Liver (tissue), 3 donors: ENCODE measurements at regions not wholly inside any gene's neighbourhood (a gene's known extent, or its start where the extent isn't known, plus 50 kb on each side); places are given as distances from the start of the nearest gene placed in this dataset.

ENCODE experiments used
- ATF3 ChIP-seq: IDR thresholded peaks from 2 replicates; pipeline ENCODE4 v1.6.1; 2016; ENCODE audit warnings: antibody characterized with exemption
- CTCF ChIP-seq: fragments of 150-350 bp; IDR thresholded peaks from 2 replicates; pipeline ENCODE4 v1.5.1; 2017; ENCODE audit warnings: improper control_type of control experiment, low read depth, low read length; ENCODE audit not compliant: missing input control
- EGR1 ChIP-seq, 2 donors: IDR thresholded peaks; 2 replicates each; pipeline ENCODE4 v1.6.1; 2016 to 2018; ENCODE audit warnings: antibody characterized with exemption in 2 of 2, low read depth in 2 of 2
- GABPA ChIP-seq, 2 donors: IDR thresholded peaks in 1 of 2; conservative IDR thresholded peaks in 1 of 2; 2 replicates each; pipeline ENCODE4 v1.6.1; 2016; ENCODE audit warnings: antibody characterized with exemption in 2 of 2, mild to moderate bottlenecking in 1 of 2, moderate library complexity in 1 of 2
- JUND ChIP-seq, 2 donors: IDR thresholded peaks; 2 replicates each; pipeline ENCODE4 v1.6.1; 2016; ENCODE audit warnings: antibody characterized with exemption in 2 of 2
- MAX ChIP-seq: IDR thresholded peaks from 2 replicates; pipeline ENCODE4 v1.6.1; 2016; ENCODE audit warnings: antibody characterized with exemption
- REST ChIP-seq: IDR thresholded peaks from 2 replicates; pipeline ENCODE4 v1.6.1; 2016; ENCODE audit warnings: antibody characterized with exemption, mild to moderate bottlenecking
- RXRA ChIP-seq, 2 donors: IDR thresholded peaks; 2 replicates each; pipeline ENCODE4 v1.6.1; 2017 to 2018; ENCODE audit warnings: antibody characterized with exemption in 2 of 2, mild to moderate bottlenecking in 1 of 2
- SP1 ChIP-seq: IDR thresholded peaks from 2 replicates; pipeline ENCODE4 v1.6.1; 2018; ENCODE audit warnings: antibody characterized with exemption, mild to moderate bottlenecking
- TAF1 ChIP-seq: conservative IDR thresholded peaks from 2 replicates; pipeline ENCODE4 v1.6.1; 2016; ENCODE audit warnings: antibody characterized with exemption, mild to moderate bottlenecking
- YY1 ChIP-seq: IDR thresholded peaks from 2 replicates; pipeline ENCODE4 v1.6.1; 2016; ENCODE audit warnings: antibody characterized with exemption, mild to moderate bottlenecking
- ZBTB33 ChIP-seq: IDR thresholded peaks from 2 replicates; pipeline ENCODE4 v1.6.1; 2016; ENCODE audit warnings: antibody characterized with exemption
- donor health status: healthy.
- donor health status: healthy.

GRCh38 chr20:55058938-55059337 is 583.5 kb downstream of the DOK5 start:
- TF ChIP-seq YY1 (no peak), CTCF (no peak), ZBTB33 (no peak), ATF3 (no peak), REST (no peak), GABPA (IDR thresholded peaks at IDR 0.05 in 1 of 2, conservative IDR thresholded peaks at IDR 0.05 in 1 of 2) (no peak), JUND (IDR thresholded peaks at IDR 0.05) (no peak), EGR1 (IDR thresholded peaks at IDR 0.05; ENCODE audit: low read depth in 2 of 2) (no peak), RXRA (IDR thresholded peaks at IDR 0.05) (no peak), TAF1 (no peak), SP1 (no peak), MAX (no peak)
